Erythroblast (primary cell): ENCODE measurements at regions not wholly inside any gene's neighbourhood (a gene's known extent, or its start where the extent isn't known, plus 50 kb on each side); places are given as distances from the start of the nearest gene placed in this dataset.
"Not testable (repeated sequence)": the region's sequence is repeated elsewhere in the genome, so short reads cannot be mapped to it uniquely, and the experiment has no call there.

Experiments
- DNase-seq, 2 experiments: peaks; one replicate each; lab custom pipeline; 2025; lab: John Stamatoyannopoulos, UW
- GATA1 ChIP-seq: IDR thresholded peaks from 2 replicates; pipeline ENCODE4 v1.6.1; 2011; ENCODE audit warnings: low read depth, mild to moderate bottlenecking, control low read depth, low read length, moderate library complexity
- POLR2A ChIP-seq: IDR thresholded peaks from 2 replicates; pipeline ENCODE4 v1.6.1; 2011; ENCODE audit warnings: mild to moderate bottlenecking, low read length

GRCh38 chr6:154625721-154626120 lies 107.5 kb upstream of the SCAF8 start:
- TF ChIP-seq GATA1 = no peak
- TF ChIP-seq POLR2A = no peak
- no peak for DNase-seq

GRCh38 chr6:154629127-154629526 lies 104.1 kb upstream of the SCAF8 start:
- no peak for DNase-seq
- TF ChIP-seq GATA1 = no peak
- no peak for TF ChIP-seq POLR2A

DNA sequence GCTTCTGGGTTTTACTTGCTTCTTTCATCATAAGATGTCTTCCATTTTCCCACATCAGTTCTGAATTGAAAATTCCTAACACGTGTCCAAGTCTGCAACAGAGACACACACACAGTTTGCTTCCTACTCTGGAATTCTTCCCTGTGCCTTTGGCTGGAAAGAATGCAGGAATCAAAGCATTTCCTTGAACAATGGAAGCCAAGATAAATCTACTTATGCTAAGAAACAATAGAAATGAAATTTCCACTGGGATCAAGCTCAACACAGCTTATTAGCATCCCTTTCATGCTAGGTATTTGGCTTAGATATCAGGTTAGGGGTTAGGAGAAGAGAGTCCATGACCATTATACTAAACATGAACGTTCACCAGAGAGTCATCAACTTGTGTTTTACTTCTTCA lies 101.1 kb upstream of the SCAF8 start:
- no peak for DNase-seq
- TF ChIP-seq GATA1 (no peak), POLR2A (no peak)

GRCh38 chr6:154637392-154637791 lies 95.8 kb upstream of the SCAF8 start:
- TF ChIP-seq GATA1 = no peak
- no peak for TF ChIP-seq POLR2A
- no peak for DNase-seq

GRCh38 chr6:154638369-154638768 lies 94.8 kb upstream of the SCAF8 start:
- TF ChIP-seq GATA1 = no peak
- no peak for TF ChIP-seq POLR2A
- DNase-seq = no peak

DNA sequence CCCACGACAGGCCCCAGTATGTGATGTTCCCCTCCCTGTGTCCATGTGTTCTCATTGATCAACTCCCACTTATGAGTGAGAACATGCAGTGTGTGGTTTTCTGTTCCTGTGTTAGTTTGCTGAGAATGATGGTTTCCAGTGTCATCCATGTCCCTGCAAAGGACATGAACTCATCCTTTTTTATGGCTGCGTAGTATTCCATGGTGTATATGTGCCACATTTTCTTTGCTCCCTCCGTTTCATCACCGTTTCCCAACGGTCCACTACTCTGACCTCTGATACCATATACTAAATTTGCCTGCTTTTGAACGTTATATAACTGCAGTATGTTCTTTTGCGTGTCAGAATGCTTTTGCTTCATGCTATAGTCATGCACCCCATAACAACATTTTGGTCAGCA lies 94.0 kb upstream of the SCAF8 start:
- not testable (repeated sequence) for DNase-seq

DNA sequence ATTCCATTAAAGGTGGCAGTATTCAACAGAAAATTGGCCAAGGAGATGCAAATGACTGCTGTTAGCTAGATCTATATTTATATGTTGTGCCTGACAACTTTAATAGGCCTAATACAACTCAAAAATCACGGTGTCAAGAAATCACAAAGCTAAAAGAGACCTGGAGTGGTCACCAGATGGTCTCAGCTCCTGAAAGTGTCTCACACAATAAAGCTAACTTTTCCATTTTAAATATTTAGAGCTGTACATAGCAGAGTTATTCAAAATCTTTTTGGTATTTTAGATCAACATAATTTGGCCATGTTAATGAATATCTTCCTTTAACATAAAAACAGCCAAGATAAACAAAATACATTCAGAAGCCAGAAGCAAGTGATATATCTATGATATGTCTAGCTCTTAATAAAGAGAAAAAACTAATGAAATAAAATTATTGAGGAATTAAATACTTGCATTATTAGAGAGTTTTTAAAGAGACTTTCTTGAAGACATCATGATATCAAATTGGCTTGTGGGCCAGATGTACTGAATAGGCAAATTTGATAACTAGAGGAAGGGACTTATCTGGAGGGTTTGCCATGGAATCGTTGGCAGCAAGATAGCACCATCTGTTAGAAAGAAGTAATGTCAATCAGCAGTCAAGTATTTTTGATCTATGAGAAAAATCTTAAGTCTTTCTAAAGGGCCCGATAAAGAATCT lies 84.9 kb upstream of the SCAF8 start:
- TF ChIP-seq POLR2A = no peak
- DNase-seq = peak; percentile 62 to 90

- no peak for TF ChIP-seq GATA1
- TF ChIP-seq POLR2A = no peak
- no peak for DNase-seq
Measured at GRCh38 chr6:154648888-154649205, 84.4 kb upstream of the SCAF8 start.

- no peak for DNase-seq
- TF ChIP-seq POLR2A (no peak), GATA1 (no peak)
Measured at GRCh38 chr6:154649721-154650120, 83.5 kb upstream of the SCAF8 start.

GRCh38 chr6:154650351-154650750 lies 82.9 kb upstream of the SCAF8 start:
- TF ChIP-seq POLR2A (no peak), GATA1 (no peak)
- DNase-seq = peak; percentile 71 to 91

DNA sequence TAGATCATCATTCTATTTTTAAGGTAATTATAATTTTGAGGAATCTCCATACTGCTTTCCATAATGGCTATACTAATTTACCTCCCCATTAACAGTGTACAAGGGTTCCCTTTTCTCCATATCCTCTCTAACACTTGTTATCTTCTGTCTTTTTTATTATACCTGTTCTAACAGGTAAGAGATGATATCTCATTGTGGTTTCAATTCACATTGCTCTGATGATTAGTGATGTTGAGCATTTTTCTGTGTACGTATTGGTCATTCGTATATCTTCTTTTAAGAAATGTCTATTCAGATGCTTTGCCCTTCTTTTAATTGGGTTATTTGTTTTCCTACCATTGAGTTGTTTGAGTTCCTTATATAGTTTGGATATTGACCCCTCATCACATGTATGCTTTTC lies 81.6 kb upstream of the SCAF8 start:
- TF ChIP-seq POLR2A (no peak), GATA1 (no peak)

GRCh38 chr6:154653385-154653784 lies 79.8 kb upstream of the SCAF8 start:
- TF ChIP-seq GATA1 (no peak), POLR2A (no peak)
- DNase-seq = no peak

More for the DNA sequence above, 81.6 kb upstream of the SCAF8 start:
- no peak for DNase-seq

GRCh38 chr6:154653853-154654252 lies 79.4 kb upstream of the SCAF8 start:
- peak in 1 of 2 experiments; percentile 7 for DNase-seq
- TF ChIP-seq GATA1 = no peak
- no peak for TF ChIP-seq POLR2A

- no peak for DNase-seq
Measured at GRCh38 chr6:154656660-154657059, 76.6 kb upstream of the SCAF8 start.

DNA sequence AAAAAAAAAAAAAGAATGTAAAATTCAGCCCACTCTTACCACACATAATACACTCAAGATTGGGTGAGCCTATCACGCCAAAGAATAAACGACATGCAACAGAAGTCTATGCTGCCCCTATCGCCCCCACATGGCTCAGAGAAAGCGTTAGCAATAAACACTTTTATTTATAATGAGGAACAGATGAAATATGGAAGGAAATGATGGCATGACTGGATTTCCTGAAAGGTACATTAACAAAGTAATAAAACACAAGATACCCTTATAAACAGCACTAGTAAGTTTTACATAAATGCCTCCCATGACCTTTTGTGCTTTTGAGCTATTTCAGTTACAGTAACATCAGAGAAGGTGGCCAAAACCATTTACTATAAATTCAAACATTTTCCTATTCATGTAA lies 71.4 kb upstream of the SCAF8 start:
- no peak for TF ChIP-seq POLR2A
- TF ChIP-seq GATA1 = no peak
- peak; percentile 8 to 12 for DNase-seq

More at GRCh38 chr6:154656660-154657059, 76.6 kb upstream of the SCAF8 start:
- TF ChIP-seq POLR2A (no peak), GATA1 (no peak)
